OCI-LY3 (cell line): ENCODE measurements at regions not wholly inside any gene's neighbourhood (a gene's known extent, or its start where the extent isn't known, plus 50 kb on each side); places are given as distances from the start of the nearest gene placed in this dataset.

ENCODE experiments used
- CTCF ChIP-seq: fragments of 200-600, 300-600 bp; sonication (generic); IDR thresholded peaks from 2 replicates; pipeline ENCODE4 v1.5.1; 2014; ENCODE audit warnings: antibody characterized with exemption, low read length, low read depth
- EZH2phosphoT487 ChIP-seq: fragments of 200-600 bp; shearing (Covaris generic); IDR thresholded peaks from 2 replicates; pipeline ENCODE4 v1.6.1; 2018; ENCODE audit warnings: antibody characterized with exemption, mixed run types, low read depth

DNA sequence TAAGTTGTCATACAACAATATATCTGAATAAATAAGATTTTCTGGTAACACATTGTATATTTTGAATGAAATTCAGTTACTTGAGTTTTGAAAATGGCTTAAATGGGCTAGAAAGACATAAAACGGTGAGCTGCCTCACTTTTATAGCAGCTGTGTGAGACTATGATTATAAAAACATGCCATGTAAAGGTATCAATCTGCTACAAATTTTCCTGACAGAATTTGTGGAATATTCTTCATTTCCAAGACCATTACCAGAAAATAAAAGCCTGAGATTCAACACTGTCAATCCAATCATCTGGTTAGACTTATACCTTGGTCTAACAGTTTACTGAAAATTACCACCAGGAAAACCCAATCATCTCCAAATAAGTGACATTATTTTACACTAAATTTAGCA, 181.1 kb downstream of the SPCS3 start:
- TF ChIP-seq CTCF: no peak
- no peak for TF ChIP-seq EZH2phosphoT487
